22Rv1 (cell line): ENCODE measurements at regions not wholly inside any gene's neighbourhood (a gene's known extent, or its start where the extent isn't known, plus 50 kb on each side); places are given as distances from the start of the nearest gene placed in this dataset.

Experiments used
- CTCF ChIP-seq: fragments of 450-650 bp; IDR thresholded peaks from 2 replicates; pipeline ENCODE4 v1.5.1; 2017; ENCODE audit warnings: mild to moderate bottlenecking
- ZFX ChIP-seq: fragments of 450-650 bp; IDR thresholded peaks from 2 replicates; pipeline ENCODE4 v1.6.1; 2017; ENCODE audit warnings: antibody characterized with exemption, borderline replicate concordance

GRCh38 chrX:16496175-16496574 is 153.8 kb upstream of the S100G start:
- no peak for TF ChIP-seq CTCF
- no peak for TF ChIP-seq ZFX
